Sciatic nerve (tissue), 2 donors: ENCODE measurements at regions not wholly inside any gene's neighbourhood (a gene's known extent, or its start where the extent isn't known, plus 50 kb on each side); places are given as distances from the start of the nearest gene placed in this dataset.

Experiments used
- ATAC-seq: fragments of 200-7000 bp; cut with Tn5 transposase; one replicate; pipeline ENCODE4 v1.9.1; 2020; ENCODE audit warnings: mild to moderate bottlenecking, moderate library complexity
- DNase-seq: peaks from one replicate; pipeline ENCODE4 v3.0.0-alpha.2; 2020; ENCODE audit warnings: low spot score
- intact Hi-C: fragments of 100-400 bp; cut with DNase I; formaldehyde crosslinking; loops from one replicate; pipeline ENCODE4 v1.14.2; 2022
- donor health status: DM: no; HTN: no; CAD: no.
- donor health status: DM: no; HTN: no; CAD: no.

- no peak for DNase-seq
- no peak for ATAC-seq
- intact Hi-C loops: no loop called here
These were observed 156.6 kb upstream of the LHCGR start for GRCh38 chr2:48912110-48912509.

GRCh38 chr2:48910961-48911360 is 155.4 kb upstream of the LHCGR start:
- DNase-seq: no peak
- intact Hi-C loops: no loop called here
- no peak for ATAC-seq

GRCh38 chr2:48906633-48907032 is 151.1 kb upstream of the LHCGR start:
- ATAC-seq: peak; percentile 76
- intact Hi-C loops: no loop called here
- no peak for DNase-seq

- peak; percentile 73 for DNase-seq
- intact Hi-C loops: no loop called here
- ATAC-seq: peak; percentile 69
These were observed 150.2 kb upstream of the LHCGR start for GRCh38 chr2:48905696-48906095.

GRCh38 chr2:48902521-48902920 is 147.0 kb upstream of the LHCGR start:
- DNase-seq (no peak), ATAC-seq (no peak)
- intact Hi-C loops: no loop called here

GRCh38 chr2:48901416-48901815 is 145.9 kb upstream of the LHCGR start:
- intact Hi-C loops: no loop called here
- DNase-seq: no peak
- ATAC-seq: no peak

GRCh38 chr2:48901015-48901343 is 145.5 kb upstream of the LHCGR start:
- intact Hi-C loops: no loop called here
- ATAC-seq: peak; percentile 18
- DNase-seq: no peak

GRCh38 chr2:48900321-48901014 is 144.9 kb upstream of the LHCGR start:
- peak; percentile 65 for ATAC-seq
- intact Hi-C loops: no loop called here
- DNase-seq: no peak

GRCh38 chr2:48896870-48897269 is 141.3 kb upstream of the LHCGR start:
- DNase-seq (no peak), ATAC-seq (no peak)
- intact Hi-C loops: no loop called here

GRCh38 chr2:48890454-48891131 is 135.1 kb upstream of the LHCGR start:
- no peak for ATAC-seq
- DNase-seq: no peak

GRCh38 chr2:48888066-48888465 is 132.5 kb upstream of the LHCGR start:
- DNase-seq (no peak), ATAC-seq (no peak)
- intact Hi-C loops: no loop called here

More at GRCh38 chr2:48890454-48891131, 135.1 kb upstream of the LHCGR start:
- intact Hi-C loops: no loop called here

- intact Hi-C loops: no loop called here
- DNase-seq (no peak), ATAC-seq (no peak)
These were observed 131.4 kb upstream of the LHCGR start for GRCh38 chr2:48886919-48887318.

- DNase-seq (no peak), ATAC-seq (no peak)
- intact Hi-C loops: no loop called here
These were observed 130.3 kb upstream of the LHCGR start for GRCh38 chr2:48885841-48886240.

- DNase-seq (no peak), ATAC-seq (no peak)
- intact Hi-C loops: no loop called here
These were observed 128.1 kb upstream of the LHCGR start for GRCh38 chr2:48883661-48884060.

- ATAC-seq (peak; percentile 88), DNase-seq (no peak)
- intact Hi-C loops: no loop called here
These were observed 118.8 kb upstream of the LHCGR start for GRCh38 chr2:48874282-48874681.

- ATAC-seq (peak; percentile 20), DNase-seq (no peak)
- intact Hi-C loops: no loop called here
These were observed 118.1 kb upstream of the LHCGR start for GRCh38 chr2:48873666-48874065.

GRCh38 chr2:48870942-48871341 is 115.4 kb upstream of the LHCGR start:
- intact Hi-C loops: no loop called here
- DNase-seq: no peak
- ATAC-seq: no peak

- no peak for DNase-seq
- intact Hi-C loops: no loop called here
- ATAC-seq: no peak
These were observed 115.0 kb upstream of the LHCGR start for GRCh38 chr2:48870503-48870902.

- DNase-seq (no peak), ATAC-seq (no peak)
- intact Hi-C loops: no loop called here
These were observed 110.2 kb upstream of the LHCGR start for GRCh38 chr2:48865704-48866103.

GRCh38 chr2:48860380-48860779 is 104.9 kb upstream of the LHCGR start:
- ATAC-seq (no peak), DNase-seq (no peak)
- intact Hi-C loops: no loop called here

GRCh38 chr2:48856657-48857056 is 101.1 kb upstream of the LHCGR start:
- intact Hi-C loops: no loop called here

More at GRCh38 chr2:48856657-48857056, 101.1 kb upstream of the LHCGR start:
- DNase-seq: no peak
- no peak for ATAC-seq
